IPS-11a (cell line): ENCODE measurements at regions not wholly inside any gene's neighbourhood (a gene's known extent, or its start where the extent isn't known, plus 50 kb on each side); places are given as distances from the start of the nearest gene placed in this dataset.

Experiments used
- H3K4me3 ChIP-seq: one replicate; pipeline ENCODE4 v1.5.1; 2013; ENCODE audit warnings: low read depth, low read length, control low read depth

GRCh38 chr4:124333466-124333865 is 379.1 kb downstream of the ANKRD50 start:
- H3K4me3 ChIP-seq = no peak overlapping the region

- no peak overlapping the region for H3K4me3 ChIP-seq
Observed at GRCh38 chr4:124334119-124334518, 378.4 kb downstream of the ANKRD50 start.

- no peak overlapping the region for H3K4me3 ChIP-seq
Observed at GRCh38 chr4:124337874-124338273, 374.7 kb downstream of the ANKRD50 start.

GRCh38 chr4:124343661-124344171 is 368.8 kb downstream of the ANKRD50 start:
- H3K4me3 ChIP-seq = no peak overlapping the region

GRCh38 chr4:124372916-124373315 is 339.6 kb downstream of the ANKRD50 start:
- H3K4me3 ChIP-seq = no peak overlapping the region

- H3K4me3 ChIP-seq = no peak overlapping the region
Observed at GRCh38 chr4:124386163-124386562, 326.4 kb downstream of the ANKRD50 start.

GRCh38 chr4:124386648-124387047 is 325.9 kb downstream of the ANKRD50 start:
- no peak overlapping the region for H3K4me3 ChIP-seq

GRCh38 chr4:124389591-124389990 is 322.9 kb downstream of the ANKRD50 start:
- H3K4me3 ChIP-seq = no peak overlapping the region

GRCh38 chr4:124390861-124391260 is 321.7 kb downstream of the ANKRD50 start:
- H3K4me3 ChIP-seq = no peak overlapping the region

- H3K4me3 ChIP-seq = no peak overlapping the region
Observed at GRCh38 chr4:124396333-124396732, 316.2 kb downstream of the ANKRD50 start.

- no peak overlapping the region for H3K4me3 ChIP-seq
Observed at GRCh38 chr4:124401606-124402005, 310.9 kb downstream of the ANKRD50 start.

- H3K4me3 ChIP-seq = no peak overlapping the region
Observed at GRCh38 chr4:124409044-124409443, 303.5 kb downstream of the ANKRD50 start.

- no peak overlapping the region for H3K4me3 ChIP-seq
Observed at GRCh38 chr4:124414276-124415040, 298.1 kb downstream of the ANKRD50 start.

GRCh38 chr4:124415146-124415545 is 297.4 kb downstream of the ANKRD50 start:
- H3K4me3 ChIP-seq = no peak overlapping the region

- no peak overlapping the region for H3K4me3 ChIP-seq
Observed at GRCh38 chr4:124417371-124417770, 295.2 kb downstream of the ANKRD50 start.

- H3K4me3 ChIP-seq = no peak overlapping the region
Observed at GRCh38 chr4:124420166-124420695, 292.3 kb downstream of the ANKRD50 start.

- no peak overlapping the region for H3K4me3 ChIP-seq
Observed at GRCh38 chr4:124423160-124423559, 289.4 kb downstream of the ANKRD50 start.

GRCh38 chr4:124426279-124426678 is 286.3 kb downstream of the ANKRD50 start:
- no peak overlapping the region for H3K4me3 ChIP-seq

GRCh38 chr4:124427095-124427767 is 285.3 kb downstream of the ANKRD50 start:
- H3K4me3 ChIP-seq = no peak overlapping the region

- no peak overlapping the region for H3K4me3 ChIP-seq
Observed at GRCh38 chr4:124428648-124429047, 283.9 kb downstream of the ANKRD50 start.

GRCh38 chr4:124429746-124430250 is 282.7 kb downstream of the ANKRD50 start:
- no peak overlapping the region for H3K4me3 ChIP-seq
